ENCODE measurements at regions not wholly inside any gene's neighbourhood (a gene's known extent, or its start where the extent isn't known, plus 50 kb on each side); places are given as distances from the start of the nearest gene placed in this dataset.
"Not testable (repeated sequence)": the region's sequence is repeated elsewhere in the genome, so short reads cannot be mapped to it uniquely, and the experiment has no call there.

DNA sequence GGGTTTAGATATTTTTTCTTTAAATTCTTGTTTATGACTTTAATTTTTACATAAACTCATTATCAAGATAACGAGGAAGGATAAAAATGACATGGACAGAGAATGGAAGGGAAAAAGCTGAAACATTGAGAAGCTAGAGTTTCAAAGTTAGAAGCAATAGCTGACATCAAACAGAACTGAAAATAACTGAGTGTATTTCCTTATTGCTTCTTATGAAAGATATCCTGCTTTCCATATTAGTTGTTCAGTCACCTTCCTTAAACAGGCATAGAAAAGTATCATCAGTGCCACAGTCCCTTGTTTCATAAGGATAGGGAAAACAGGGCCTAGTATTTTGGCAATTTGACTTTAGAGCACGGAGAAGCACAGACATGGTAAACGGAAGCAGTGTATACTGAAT, 460.5 kb upstream of the GHITM start:
- DNase-seq, result no peak

DNA sequence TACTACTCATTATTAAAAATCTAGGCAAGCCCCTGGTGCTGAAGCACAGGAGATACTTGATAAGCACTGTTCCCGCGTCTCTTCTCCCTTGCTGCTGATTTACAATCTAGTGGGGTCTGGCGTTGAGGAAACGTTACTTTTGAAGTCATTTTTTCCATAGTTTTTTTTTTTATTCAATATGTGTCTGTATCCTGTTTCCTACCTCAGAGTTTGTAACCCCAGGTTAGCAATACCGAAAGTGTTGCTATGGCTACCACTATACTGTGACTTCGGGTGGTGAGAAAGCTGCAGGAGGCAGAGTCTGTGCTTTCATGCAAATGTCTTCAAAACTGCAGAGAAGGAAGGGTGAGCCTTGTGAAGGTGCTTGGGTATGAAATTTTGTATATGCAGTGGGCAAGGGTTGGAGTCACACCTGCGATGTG, 458.8 kb upstream of the GHITM start:
- no peak for DNase-seq

DNA sequence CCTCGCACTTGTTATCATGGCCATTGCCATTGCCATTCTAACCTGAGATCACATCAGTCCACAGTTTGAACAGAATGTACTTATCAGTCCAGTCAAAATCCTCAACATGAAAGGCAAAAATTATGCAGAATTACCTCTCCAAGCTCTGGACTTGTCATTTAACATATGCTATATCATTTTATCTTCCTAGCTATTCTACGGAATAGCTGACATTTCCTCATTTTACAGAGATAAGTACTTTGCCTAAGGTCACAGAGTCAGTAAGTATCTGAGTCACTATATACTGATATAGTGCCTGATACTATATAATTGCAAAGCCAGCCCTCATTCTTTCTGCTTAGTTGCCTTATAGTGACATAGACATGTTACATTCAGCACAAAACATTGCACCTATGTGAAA, 456.9 kb upstream of the GHITM start:
- no peak for DNase-seq

DNA sequence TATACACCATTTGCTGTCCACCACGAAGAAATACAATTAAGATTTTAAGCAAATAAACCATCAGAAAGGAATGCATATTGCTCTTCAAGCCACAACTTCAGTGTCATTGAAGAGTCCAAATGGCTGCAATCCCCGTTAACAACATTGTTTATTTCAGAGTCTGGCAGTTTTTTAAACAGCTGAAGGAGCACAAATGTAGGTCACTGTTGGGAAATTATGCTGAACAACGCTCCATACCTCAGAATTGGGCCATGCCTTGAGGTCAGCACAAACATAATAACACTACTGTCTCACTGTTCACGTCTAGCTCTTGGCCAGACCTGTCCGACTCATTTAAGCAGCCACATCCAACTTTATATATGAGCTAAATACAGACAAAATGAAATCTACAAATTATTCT, 453.9 kb upstream of the GHITM start:
- no peak for DNase-seq

DNA sequence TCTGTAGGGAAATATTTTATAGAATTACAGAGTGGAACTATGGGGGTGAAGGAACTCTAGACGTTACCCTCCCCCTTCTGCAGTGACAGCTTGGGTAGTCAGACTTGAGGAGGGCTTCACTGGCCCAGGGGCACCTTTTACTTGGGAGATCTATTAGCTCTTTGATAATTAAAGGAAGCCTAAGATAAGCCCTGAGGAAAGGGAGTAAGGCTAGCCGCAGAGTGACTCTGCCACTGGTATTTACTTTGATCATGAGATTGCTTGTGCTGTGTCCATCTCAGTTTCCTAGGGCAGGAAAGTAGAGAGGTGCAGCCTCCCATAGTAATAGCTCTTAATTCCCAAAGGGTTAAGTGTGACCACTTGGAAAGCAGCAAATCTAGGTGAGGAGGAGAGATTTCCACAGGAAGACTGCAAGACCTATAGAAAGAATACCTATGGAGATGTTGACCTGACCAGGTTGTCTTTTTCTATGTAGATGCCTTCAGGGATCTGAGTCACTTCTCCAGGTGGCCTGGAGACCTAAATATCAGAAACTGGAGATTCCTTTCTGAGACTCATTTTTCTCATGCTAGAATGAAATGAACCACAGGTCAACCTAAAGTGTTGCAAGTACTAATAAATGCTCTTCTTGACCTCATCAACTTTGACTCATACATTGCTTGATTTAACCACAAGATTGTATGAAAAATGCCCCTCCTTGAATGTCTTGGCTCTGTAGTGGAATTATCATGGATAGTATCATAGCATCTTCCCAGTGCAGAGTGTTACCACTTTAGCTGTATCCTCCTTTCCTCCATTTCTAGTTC, 447.3 kb upstream of the GHITM start:
- DNase-seq, result no peak

DNA sequence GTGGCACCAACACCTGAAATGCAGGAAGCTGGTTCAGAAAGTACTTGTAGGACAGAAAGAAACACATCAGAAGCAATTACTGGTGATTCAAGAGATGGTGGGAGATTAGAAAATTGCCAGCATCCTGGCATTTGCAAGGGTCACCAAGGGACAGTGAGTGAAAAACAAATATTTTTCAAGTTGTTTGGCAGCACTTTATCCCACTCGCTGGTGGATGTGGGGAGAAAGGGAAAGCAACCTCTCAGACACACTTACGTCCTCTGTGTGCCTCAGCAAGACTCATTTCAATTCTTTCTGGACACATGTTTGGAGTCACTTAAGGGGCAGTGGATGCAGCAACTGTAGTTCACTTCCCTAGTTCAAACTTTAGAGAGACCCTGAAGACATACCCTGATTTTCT, 440.4 kb upstream of the GHITM start:
- DNase-seq, result no peak

DNA sequence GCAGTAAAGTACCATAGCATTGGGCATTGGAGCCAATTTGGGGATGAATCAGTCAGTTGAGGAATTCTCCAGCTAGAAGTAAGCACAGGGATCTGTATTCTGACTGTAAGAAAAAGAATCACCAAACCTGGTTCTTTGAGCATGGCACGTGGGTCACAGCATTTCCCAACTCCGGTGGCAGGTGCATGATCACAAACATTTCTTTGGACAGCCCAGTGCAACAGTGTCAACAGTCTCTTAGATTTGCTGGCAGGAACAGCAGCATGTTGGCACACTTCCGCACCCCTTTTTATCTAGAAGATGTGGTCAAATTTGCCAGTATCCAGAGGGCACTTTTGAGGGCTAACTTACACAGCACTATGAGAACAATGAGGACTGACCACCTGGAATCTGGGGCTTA, 437.5 kb upstream of the GHITM start:
- DNase-seq, result no peak

DNA sequence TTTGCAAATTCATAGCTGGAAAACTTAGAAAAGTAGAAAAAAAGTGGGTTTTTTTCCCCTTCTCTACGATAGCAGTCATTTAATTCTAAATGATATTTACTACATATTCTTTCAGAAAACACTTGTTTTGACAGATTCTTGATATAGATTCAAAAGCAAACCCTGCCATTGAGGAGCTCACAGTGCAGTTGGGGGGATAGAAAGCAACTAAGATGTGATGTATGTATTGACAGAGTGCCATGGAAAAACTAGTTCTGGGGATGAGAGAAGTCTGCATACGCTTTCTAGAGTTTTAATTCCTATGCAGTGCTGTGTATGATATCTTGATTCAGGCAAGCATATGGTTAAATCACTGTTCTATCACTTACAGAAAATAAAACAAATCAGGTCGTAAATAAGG, 436.6 kb upstream of the GHITM start:
- DNase-seq, result no peak

DNA sequence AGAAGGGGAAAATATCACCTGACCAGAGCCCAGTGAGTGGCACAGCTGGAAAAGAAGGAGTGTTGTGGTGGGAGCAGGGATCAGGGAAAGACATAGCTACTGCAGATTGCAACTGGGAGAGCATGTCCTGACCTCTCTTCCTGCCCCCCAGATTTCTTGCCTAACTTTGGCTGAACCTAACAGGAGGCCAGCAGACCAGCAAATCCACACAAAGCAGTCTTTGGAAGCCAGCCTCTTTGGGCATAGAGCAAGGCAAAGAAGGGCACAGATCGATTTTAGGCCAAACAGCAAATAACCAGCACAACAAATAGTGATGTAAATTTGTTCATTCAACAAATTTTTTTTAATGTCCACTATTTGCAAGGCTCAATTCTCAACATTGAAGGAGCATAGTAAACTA, 433.2 kb upstream of the GHITM start:
- no peak for DNase-seq

DNA sequence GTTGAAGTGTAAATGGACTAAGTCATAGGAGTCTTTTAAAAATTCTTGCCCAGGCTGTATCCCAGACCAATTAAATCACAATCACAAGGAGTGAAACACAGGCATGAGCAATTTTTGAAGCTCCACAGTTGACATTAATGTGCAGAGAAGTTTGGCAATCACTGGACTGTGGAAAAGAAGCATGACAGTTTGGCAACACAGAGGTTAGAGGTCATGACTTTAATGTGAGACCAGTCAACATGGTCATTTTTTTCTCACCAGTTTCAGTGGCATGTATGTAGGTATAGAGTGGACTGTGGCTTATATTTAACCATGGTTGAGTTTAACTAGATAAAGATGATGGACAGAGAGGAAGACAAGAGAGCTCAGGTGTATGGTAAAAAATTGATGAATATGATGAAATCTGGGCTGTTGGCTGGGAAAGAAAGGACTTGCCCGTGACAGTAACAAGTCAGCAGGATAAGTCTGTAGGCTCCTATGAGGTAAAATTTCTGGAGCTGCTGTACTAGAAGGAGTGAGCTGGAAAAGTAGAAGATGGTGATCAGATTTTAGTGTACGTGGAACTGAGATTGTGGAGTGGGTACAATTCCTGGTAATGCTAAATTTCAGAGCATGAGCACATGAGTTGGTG, 432.2 kb upstream of the GHITM start:
- no peak for DNase-seq

DNA sequence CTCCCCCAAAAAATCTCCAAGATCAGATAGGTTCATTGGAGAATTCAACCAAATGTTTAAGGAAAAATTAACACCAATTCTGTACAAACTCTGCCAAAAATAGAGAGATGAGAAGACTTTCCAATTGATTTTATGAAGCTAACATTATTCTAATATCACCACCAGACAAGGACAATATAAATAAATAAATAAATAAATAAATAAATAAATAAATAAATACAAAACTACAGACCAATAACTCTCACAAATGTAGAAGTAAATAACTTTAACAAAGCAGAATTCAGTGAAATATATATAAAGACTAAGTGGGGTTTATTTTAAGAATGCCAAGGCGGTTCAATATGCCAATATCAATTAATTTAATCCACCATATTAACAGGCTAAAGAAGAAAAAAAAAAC, 425.9 kb upstream of the GHITM start:
- no peak for DNase-seq

DNA sequence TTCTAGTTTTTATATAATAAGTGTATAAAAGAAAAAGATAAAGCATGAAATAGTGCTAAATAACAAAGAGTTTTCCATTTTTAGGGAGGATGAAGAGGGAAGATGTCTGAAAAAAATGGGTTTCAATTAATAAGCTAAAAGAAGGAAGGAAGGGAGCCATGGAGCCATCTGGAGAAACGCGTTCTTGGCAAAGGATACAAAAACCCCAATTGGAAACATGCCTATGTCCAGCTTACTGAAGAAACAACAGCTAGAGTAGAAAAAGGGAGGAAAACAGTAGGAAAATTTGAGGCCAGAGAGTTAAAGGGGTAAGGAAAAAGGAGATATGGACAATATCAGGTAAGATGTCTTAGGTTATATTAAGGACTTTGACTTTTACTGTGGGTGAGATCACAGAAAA, 416.2 kb upstream of the GHITM start:
- no peak for DNase-seq

DNA sequence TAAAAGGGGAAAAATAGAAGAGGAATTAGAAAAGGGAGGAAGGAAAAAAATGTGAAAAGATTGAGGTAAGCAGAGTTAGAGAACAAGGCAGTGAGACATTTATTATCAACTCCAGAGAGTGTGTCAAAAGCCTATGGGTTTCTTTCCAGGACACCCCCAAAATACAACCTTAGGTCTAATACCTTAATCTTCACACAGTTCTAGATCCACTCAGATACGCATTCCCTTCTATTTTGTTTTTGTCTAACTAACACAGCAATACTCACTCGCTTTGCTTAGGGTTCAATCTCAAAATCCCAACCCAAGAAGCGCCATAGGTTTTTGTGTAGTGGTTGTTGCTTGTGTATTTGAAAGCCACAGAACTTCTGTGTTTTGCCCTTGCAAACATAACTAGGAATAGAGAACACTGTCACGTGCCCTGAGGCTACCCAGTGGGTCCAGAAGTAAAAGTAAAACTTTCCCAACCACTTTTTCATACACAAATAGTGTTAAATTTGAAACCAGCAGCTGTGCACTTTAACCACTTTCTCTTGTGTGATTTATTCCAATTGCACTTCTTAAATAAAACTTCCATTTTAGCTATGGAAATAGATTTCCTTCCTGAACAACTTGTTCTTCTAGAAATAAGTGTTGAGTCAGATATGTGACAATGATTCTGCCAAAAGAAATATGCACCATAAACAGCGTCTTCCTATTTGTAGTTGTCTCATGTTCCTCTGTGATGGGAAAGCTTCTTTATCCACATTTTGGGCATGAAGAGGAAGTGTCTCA, 414.7 kb upstream of the GHITM start:
- DNase-seq, result no peak

DNA sequence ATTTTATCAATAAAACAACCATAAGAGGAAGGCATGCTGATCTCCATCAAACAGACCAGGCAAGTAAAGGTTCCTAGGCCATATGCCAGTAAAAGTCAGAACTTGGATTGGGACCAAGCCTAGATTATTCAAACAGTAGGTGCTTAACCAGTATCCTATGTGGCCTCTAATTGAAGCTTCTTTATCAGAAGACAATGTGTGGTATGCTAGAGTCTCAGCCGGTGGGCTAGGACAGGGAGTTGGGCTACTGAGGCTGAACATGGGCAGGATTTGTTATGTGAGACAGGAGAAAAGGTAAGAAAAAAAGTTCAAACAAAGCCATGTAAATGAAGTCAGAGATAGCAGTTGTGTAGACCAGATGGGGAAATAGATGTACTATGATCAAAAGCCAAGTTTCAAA, 413.7 kb upstream of the GHITM start:
- no peak for DNase-seq

DNA sequence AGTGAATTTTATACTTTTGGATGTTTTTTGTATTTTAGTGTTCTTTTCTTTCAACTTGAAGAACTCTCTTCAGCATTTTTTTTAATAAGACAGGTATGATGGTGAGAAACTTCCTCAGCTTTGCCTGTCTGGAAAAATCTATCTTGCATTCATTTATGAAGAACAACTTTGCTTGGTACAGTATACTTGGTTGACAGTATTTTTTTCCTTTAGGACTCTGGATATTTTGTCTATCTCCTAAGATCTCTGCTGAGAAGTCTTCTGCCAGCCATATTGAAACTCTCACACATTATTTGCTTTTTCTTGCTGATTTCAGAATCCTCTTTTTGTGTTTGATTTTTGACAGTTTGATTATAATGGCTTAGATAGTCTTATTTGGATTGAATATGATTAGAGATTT, 405.0 kb upstream of the GHITM start:
- DNase-seq, result no peak

DNA sequence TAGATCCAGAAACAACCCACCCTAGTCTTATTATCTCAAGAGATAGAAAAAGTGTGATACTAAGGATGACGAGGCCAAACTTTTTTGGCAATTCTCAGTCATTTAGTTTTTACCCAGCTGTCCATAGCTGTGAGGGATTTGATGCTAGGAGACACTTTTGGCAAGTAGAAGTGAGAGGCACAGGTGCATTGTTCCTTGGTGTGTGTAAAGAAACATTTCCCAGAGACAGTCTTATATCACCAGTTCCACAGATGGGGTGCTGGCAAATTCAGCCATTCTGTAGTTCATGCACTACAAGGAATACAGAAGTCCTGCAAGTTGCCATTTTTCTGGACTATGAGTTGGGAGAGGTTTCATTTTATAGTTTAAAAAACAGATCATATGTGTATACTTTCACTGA, 403.3 kb upstream of the GHITM start:
- DNase-seq, result no peak

DNA sequence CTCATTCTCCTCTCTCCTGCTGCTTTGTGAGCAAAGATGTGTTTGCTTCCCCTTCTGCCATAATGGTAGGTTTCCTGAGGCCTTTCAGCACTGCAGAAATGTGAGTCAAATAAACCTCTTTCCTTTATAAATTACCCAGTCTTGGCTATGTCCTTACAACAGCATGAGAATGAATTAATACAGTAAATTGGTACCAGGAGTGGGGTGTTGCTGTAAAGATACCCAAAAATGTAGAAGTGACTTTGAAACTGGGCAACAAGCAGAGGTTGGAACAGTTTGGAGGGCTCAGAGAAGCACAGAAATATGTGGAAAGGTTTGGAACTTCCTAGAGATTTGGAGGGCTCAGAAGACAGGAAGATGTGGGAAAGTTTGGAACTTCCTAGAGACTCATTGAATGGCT, 388.7 kb upstream of the GHITM start:
- no peak for DNase-seq

DNA sequence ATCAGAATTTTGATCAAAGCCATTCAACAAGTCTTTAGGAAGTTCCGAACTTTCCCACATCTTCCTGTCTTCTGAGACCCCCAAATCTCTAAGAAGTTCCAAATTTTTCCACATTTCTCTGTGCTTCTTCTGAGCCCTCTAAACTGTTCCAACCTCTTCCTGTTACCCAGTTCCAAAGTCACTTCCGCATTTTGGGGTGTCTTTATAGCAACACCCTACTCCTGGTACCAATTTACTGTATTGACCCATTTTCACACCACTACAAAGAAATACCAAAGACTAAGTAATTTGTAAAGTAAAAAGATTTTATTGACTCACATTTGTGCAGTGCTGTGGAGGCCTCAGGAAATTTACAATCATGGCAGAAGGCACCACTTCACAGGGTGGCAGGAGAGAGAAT, 385.8 kb upstream of the GHITM start:
- no peak for DNase-seq

DNA sequence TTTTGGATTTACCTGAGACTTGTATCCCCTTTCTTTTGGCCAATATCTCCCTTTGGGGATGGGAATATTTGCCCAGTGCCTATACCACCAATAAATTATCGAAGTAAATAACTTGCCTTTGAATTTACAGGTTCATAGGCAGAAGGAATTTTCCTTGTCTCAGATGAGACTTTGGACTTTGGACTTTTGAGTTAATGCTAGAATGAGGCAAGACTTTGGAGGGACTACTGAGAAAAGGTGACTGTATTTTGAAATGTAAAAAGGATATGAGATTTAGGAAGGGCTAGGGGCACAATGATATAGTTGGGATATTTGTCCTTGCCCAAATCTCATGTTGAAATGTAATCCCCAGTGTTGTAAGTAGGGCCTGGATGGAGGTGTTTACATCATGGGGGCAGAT, 384.5 kb upstream of the GHITM start:
- DNase-seq, result no peak

DNA sequence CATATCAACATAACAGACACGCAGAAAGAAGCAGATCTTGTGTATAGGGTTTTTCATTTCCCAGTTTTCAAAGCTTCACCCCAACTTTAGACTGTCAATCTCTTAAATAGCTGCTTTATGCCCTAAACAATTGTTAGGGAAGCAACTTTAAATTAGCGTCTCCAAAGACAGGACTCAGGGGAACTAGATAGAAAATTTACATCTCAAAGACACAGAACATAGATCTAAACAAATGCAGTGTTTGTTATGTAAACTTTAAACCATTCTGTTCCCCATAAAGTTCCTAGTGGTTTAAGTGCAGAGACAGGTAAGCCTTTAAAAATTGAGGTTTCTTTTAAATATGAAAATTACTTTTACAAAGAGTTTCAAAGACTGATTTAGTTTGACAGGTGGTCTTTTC, 379.2 kb upstream of the GHITM start:
- no peak for DNase-seq

DNA sequence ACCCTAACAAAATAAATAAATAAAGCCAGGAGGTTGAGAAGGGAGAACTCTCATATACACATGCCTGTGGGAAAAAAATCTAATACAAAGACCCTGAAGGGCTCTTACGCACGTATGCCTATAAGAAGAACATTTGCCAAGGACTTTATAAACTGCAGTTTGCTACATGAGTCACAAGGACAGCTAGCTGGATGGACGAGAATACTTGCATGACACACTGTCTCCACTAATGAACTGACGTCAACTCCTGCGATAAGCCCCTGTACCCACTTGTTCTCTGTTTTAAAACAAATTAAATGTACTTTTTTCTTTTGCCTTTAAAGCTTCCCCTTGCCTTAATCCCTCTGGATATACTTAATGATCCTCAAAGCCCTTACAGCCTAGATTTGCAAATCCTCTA, 374.6 kb upstream of the GHITM start:
- DNase-seq, result no peak

DNA sequence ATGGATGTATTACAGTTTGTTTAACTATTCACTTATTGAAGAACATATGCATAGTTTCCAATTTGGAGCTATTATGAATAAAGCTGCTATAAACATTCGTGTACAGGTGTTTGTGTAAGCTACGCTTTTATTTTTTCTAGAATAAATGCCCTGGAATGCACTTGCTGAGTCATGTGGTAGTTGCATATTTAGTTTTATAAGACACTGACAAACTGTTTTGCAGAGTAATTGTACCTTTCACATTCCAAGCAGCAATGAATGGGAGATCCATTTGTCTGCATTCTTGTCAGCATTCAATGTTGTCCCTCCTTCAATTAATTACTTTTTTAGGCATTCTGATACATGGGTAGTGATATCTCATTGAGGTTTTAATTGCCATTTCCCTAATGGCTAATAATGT, 373.6 kb upstream of the GHITM start:
- no peak for DNase-seq

DNA sequence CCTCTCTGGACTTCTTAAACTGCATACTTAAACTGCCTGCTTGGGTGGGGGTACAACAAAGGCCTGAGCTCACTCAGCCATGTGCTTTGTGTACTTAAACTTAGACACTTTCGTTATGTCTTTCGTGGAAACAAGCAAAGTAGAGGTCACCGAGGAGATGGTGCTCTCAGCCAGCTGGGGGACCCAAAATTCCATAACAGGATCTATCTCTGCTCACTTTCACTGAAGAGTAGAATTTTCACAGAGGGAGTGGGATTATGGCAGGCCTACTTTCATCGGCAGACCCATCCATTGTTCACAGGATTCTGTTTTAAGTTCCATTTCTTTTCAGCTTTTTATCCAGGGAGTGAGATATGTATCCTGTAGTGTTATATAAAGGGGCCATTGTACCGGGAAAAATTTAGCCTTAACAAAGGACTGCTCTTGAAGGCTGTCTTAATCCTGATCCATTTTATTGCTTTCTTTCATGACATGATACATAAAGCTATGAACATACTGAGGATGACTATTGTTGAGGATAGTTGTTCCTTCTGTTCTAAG, 370.0 kb upstream of the GHITM start:
- DNase-seq, result no peak

DNA sequence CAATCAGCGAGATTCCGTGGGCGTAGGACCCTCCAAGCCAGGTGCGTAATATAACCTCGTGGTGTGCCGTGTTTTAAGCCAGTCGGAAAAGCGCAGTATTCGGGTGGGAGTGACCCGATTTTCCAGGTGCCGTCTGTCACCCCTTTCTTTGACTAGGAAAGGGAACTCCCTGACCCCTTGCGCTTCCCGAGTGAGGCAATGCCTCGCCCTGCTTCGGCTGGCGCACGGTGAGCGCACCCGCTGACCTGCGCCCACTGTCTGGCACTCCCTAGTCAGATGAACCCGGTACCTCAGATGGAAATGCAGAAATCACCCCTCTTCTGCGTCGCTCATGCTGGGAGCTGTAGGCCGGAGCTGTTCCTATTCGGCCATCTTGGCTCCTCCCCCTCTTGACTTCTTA, 352.6 kb upstream of the GHITM start:
- not testable (repeated sequence) for DNase-seq

All from NCI-H774 (cell line).